ENCODE measurements at regions not wholly inside any gene's neighbourhood (a gene's known extent, or its start where the extent isn't known, plus 50 kb on each side); places are given as distances from the start of the nearest gene placed in this dataset.

DNA sequence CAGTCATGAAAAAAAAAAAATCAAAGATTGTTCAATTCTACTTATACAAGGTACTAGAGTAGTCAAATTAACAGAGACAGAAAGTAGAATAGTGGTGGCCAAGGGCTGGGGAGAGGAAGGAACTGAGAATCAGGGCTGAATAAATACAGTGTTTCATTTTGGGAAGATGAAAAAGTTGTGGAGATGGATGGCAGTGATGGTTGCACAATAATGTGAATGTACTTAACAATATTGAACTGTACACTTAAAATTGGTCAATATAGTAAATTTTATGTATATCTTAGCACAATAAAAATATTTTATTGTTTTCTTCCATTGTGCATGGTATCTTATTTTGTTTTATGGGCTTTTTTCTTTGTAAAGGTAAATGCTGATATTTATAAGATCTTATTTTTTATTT, 262.2 kb upstream of the AGTR1 start:
- no peak for DNase-seq (ENCODE audit: low spot score)
- H3K4me1 ChIP-seq (ENCODE audit: insufficient read depth, low read length, poor library complexity, severe bottlenecking) = no peaks in the 10 kb centered on the region
- POLR2A ChIA-PET (ENCODE audit: low non-redundant PET) = no interaction called here
- no peaks in the 10 kb centered on the region for H3K36me3 ChIP-seq (ENCODE audit: insufficient read depth, low read length, poor library complexity, severe bottlenecking)
- CTCF ChIA-PET = no interaction called here
- no peaks in the 10 kb centered on the region for H3K27me3 ChIP-seq (replicated peaks; ENCODE audit: insufficient read depth, low read depth, low read length, poor library complexity)
- H3K4me3 ChIP-seq (ENCODE audit: low read depth, low read length, poor library complexity, severe bottlenecking) = no peak overlapping the region
- TF ChIP-seq, protein P1, sequence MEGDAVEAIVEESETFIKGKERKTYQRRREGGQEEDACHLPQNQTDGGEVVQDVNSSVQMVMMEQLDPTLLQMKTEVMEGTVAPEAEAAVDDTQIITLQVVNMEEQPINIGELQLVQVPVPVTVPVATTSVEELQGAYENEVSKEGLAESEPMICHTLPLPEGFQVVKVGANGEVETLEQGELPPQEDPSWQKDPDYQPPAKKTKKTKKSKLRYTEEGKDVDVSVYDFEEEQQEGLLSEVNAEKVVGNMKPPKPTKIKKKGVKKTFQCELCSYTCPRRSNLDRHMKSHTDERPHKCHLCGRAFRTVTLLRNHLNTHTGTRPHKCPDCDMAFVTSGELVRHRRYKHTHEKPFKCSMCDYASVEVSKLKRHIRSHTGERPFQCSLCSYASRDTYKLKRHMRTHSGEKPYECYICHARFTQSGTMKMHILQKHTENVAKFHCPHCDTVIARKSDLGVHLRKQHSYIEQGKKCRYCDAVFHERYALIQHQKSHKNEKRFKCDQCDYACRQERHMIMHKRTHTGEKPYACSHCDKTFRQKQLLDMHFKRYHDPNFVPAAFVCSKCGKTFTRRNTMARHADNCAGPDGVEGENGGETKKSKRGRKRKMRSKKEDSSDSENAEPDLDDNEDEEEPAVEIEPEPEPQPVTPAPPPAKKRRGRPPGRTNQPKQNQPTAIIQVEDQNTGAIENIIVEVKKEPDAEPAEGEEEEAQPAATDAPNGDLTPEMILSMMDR (conservative IDR thresholded peaks at IDR 0.05; ENCODE audit: low read depth, low read length) = no peak
- no peak for TF ChIP-seq EZH2 (IDR thresholded peaks at IDR 0.05; ENCODE audit: borderline replicate concordance, low read depth, low read length, poor library complexity, severe bottlenecking)
- H3K9me3 ChIP-seq (ENCODE audit: low read depth, low read length, poor library complexity, severe bottlenecking) = no peaks in the 10 kb centered on the region
- no TSS peak for BruUV-seq (replicated peaks)
- intact Hi-C loops (cut with micrococcal nuclease; ENCODE audit: unreplicated experiment) = no loop called here
- H3K27ac ChIP-seq (ENCODE audit: low read depth, low read length, poor library complexity, severe bottlenecking) = no peak overlapping the region

GRCh38 chr3:148439254-148439822, 258.4 kb upstream of the AGTR1 start:
- intact Hi-C loops (cut with micrococcal nuclease; ENCODE audit: unreplicated experiment) = no loop called here

GRCh38 chr3:148441191-148441590, 256.5 kb upstream of the AGTR1 start:
- no peak for DNase-seq (ENCODE audit: low spot score)
- no TSS peak for BruUV-seq (replicated peaks)
- Histone ChIP-seq H3K9me3 (ENCODE audit: low read depth, low read length, poor library complexity, severe bottlenecking) (no peaks in the 10 kb centered on the region), H3K36me3 (ENCODE audit: insufficient read depth, low read length, poor library complexity, severe bottlenecking) (no peaks in the 10 kb centered on the region), H3K27me3 (replicated peaks; ENCODE audit: insufficient read depth, low read depth, low read length, poor library complexity) (no peaks in the 10 kb centered on the region), H3K27ac (ENCODE audit: low read depth, low read length, poor library complexity, severe bottlenecking) (no peak overlapping the region), H3K4me3 (ENCODE audit: low read depth, low read length, poor library complexity, severe bottlenecking) (no peak overlapping the region), H3K4me1 (ENCODE audit: insufficient read depth, low read length, poor library complexity, severe bottlenecking) (no peaks in the 10 kb centered on the region)
- CTCF ChIA-PET = no interaction called here
- intact Hi-C loops (cut with micrococcal nuclease; ENCODE audit: unreplicated experiment) = no loop called here
- POLR2A ChIA-PET (ENCODE audit: low non-redundant PET) = no interaction called here
- no peak for TF ChIP-seq EZH2 (IDR thresholded peaks at IDR 0.05; ENCODE audit: borderline replicate concordance, low read depth, low read length, poor library complexity, severe bottlenecking)
- TF ChIP-seq, protein P1 (conservative IDR thresholded peaks at IDR 0.05; ENCODE audit: low read depth, low read length) = no peak

More at GRCh38 chr3:148439254-148439822, 258.4 kb upstream of the AGTR1 start:
- TF ChIP-seq EZH2 (IDR thresholded peaks at IDR 0.05; ENCODE audit: borderline replicate concordance, low read depth, low read length, poor library complexity, severe bottlenecking) = no peak
- TF ChIP-seq, protein P1 (conservative IDR thresholded peaks at IDR 0.05; ENCODE audit: low read depth, low read length) = no peak
- Histone ChIP-seq H3K27me3 (replicated peaks; ENCODE audit: insufficient read depth, low read depth, low read length, poor library complexity) (no peaks in the 10 kb centered on the region), H3K4me3 (ENCODE audit: low read depth, low read length, poor library complexity, severe bottlenecking) (no peak overlapping the region), H3K36me3 (ENCODE audit: insufficient read depth, low read length, poor library complexity, severe bottlenecking) (no peaks in the 10 kb centered on the region), H3K27ac (ENCODE audit: low read depth, low read length, poor library complexity, severe bottlenecking) (no peak overlapping the region), H3K9me3 (ENCODE audit: low read depth, low read length, poor library complexity, severe bottlenecking) (no peaks in the 10 kb centered on the region), H3K4me1 (ENCODE audit: insufficient read depth, low read length, poor library complexity, severe bottlenecking) (no peaks in the 10 kb centered on the region)
- DNase-seq (ENCODE audit: low spot score) = no peak
- ChIA-PET POLR2A (ENCODE audit: low non-redundant PET) (no interaction called here), CTCF (no interaction called here)
- BruUV-seq (replicated peaks) = no TSS peak

All from A673 (cell line).